Epithelial cell of proximal tubule (primary cell): ENCODE measurements at regions not wholly inside any gene's neighbourhood (a gene's known extent, or its start where the extent isn't known, plus 50 kb on each side); places are given as distances from the start of the nearest gene placed in this dataset.

Experiments
- DNase-seq: peaks from one replicate; pipeline ENCODE4 v3.0.0-alpha.2; 2011; ENCODE audit warnings: low read depth
- H3K4me3 ChIP-seq: 2 replicates; pipeline ENCODE4 v1.5.1; 2011; ENCODE audit warnings: low read depth, mild to moderate bottlenecking, low read length
- TF ChIP-seq, protein P1 (sequence below): conservative IDR thresholded peaks from 2 replicates; pipeline ENCODE4 v1.5.1; 2012; ENCODE audit warnings: low read depth, mild to moderate bottlenecking, low read length

- no peak for DNase-seq
- no peak overlapping the region for H3K4me3 ChIP-seq
- TF ChIP-seq, protein P1, sequence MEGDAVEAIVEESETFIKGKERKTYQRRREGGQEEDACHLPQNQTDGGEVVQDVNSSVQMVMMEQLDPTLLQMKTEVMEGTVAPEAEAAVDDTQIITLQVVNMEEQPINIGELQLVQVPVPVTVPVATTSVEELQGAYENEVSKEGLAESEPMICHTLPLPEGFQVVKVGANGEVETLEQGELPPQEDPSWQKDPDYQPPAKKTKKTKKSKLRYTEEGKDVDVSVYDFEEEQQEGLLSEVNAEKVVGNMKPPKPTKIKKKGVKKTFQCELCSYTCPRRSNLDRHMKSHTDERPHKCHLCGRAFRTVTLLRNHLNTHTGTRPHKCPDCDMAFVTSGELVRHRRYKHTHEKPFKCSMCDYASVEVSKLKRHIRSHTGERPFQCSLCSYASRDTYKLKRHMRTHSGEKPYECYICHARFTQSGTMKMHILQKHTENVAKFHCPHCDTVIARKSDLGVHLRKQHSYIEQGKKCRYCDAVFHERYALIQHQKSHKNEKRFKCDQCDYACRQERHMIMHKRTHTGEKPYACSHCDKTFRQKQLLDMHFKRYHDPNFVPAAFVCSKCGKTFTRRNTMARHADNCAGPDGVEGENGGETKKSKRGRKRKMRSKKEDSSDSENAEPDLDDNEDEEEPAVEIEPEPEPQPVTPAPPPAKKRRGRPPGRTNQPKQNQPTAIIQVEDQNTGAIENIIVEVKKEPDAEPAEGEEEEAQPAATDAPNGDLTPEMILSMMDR, result no peak
Measured at GRCh38 chr13:21316376-21316775, 139.9 kb downstream of the MRPL57 start.

- peak overlapping the region; percentile 23 for H3K4me3 ChIP-seq
- TF ChIP-seq, protein P1, result no peak
Measured at GRCh38 chr13:21318891-21319532, 140.1 kb downstream of the ZDHHC20 start.

DNA sequence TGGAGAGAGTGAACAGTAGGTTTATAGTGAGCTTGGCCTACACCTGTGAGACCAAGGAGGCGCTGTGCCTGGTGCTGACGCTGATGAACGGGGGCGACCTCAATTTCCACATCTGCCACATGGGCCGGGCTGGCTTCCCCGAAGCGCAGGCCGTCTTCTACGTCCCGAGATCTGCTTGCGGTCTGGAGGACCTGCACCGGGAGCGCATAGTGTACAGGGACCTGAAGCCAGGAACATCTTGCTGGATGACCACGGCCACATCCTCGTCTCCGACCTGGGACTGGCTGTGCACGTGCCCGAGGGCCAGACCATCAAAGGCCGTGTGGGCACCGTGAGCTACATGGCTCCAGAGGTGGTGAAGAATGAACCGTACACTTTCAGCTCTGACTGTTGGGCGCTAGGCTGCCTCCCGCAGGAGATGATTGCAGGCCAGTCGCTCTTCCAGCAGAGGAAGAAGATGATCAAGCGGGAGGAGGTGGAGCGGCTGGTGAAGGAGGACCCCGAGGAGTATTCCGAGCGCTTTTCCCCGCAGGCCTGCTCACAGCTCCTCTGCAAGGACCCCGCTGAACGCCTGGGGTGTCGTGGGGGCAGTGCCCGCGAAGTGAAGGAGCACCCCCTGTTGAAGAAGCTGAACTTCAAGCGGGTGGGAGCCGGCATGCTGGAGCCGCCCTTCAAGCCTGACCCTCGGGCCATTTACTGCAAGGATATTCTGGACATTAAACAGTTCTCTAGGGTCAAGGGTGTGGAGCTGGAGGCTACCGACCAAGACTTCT is 139.0 kb downstream of the ZDHHC20 start:
- DNase-seq, result no peak
- TF ChIP-seq, protein P1, result no peak
- no peak overlapping the region for H3K4me3 ChIP-seq

More at GRCh38 chr13:21318891-21319532, 140.1 kb downstream of the ZDHHC20 start:
- DNase-seq, result no peak

DNA sequence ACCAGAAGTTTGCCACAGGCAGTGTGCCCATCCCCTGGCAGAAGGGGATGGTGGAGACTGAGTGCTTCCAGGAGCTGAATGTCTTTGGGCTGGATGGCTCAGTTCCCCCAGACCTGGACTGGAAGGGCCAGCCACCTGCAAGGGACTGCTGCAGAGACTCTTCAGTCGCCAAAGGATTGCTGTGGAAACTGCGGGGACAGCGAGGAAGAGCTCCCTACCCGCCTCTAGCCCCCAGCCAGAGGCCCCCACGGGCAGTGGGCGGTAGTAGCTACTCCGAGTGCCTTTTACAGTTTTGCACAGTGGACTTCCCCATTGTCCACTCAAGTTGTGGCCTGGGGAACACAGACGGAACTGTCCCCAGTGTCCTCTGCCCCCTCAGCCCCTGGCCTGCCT is 138.5 kb downstream of the ZDHHC20 start:
- no peak overlapping the region for H3K4me3 ChIP-seq
- no peak for DNase-seq
- TF ChIP-seq, protein P1, result no peak

GRCh38 chr13:21321269-21321668 is 137.8 kb downstream of the ZDHHC20 start:
- DNase-seq, result no peak
- TF ChIP-seq, protein P1, result no peak
- no peak overlapping the region for H3K4me3 ChIP-seq

DNA sequence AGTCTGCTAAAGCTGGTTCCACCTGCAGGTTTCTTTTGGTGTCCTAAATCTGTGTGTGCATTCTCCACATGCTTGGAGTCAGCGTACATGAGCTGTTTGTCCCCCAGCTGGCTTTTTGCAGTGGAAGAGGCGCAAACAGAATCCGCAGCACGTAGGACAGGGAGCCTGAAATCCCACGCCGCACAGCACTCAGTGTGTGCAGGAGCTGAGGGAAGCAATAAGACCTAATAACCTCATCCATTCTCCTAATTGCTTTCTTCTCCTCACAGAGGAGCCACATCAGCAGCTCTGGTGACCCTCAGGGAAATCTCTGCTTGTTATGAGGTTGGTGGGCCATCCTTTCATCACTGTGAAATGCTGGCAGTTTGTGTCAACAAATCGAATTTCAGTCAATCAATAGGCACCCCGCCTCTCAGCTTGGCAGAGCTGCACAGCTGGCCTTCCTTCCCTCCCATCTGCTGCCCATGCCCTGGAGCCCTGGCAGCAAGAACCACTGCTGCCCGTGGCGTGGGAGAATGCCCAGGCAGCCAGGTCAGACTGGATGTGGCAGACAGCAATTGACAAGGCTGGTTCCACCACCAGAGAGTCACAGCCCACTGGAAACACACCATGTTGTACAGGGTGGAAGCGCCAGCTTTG is 136.7 kb downstream of the ZDHHC20 start:
- H3K4me3 ChIP-seq, result no peak overlapping the region
- TF ChIP-seq, protein P1, result no peak
- DNase-seq, result no peak
